ENCODE measurements at regions not wholly inside any gene's neighbourhood (a gene's known extent, or its start where the extent isn't known, plus 50 kb on each side); places are given as distances from the start of the nearest gene placed in this dataset.
"Not testable (repeated sequence)": the region's sequence is repeated elsewhere in the genome, so short reads cannot be mapped to it uniquely, and the experiment has no call there.

DNA sequence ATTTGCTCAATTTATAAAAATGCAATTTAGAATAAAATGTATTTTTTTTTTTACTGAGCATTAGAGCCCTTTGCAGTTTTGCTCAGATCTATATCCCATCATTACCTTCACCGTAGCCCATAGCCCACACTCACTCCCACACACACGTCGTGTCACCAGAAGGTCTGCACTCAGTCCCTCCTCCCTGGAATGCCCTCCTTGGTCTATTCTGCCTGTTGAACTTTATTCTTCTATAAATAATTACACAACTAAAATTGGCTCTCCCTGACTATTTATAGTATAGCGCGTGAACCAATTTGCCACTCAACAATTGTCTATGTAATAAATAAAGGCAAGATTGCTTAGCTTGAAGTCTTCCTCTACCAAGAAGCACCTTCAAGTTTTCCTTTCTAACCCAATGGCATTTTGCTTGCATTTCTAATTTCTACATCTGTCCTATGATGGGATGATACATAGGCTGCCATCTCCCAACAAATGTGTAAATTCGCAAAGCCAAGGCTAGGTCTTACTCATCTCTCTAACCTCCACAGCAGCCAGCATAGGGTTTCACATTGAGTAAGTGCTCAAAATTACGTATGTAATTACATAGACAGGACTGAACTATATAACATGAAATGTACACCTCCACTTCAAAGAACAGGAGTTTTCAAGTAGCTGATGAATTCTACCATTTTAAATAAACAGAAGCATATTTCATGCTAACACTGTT, 172.0 kb upstream of the HES1 start:
- H3K27ac Mint-ChIP-seq: peak overlapping the region; percentile 97
- H3K9me3 Mint-ChIP-seq: no peaks in the 10 kb centered on the region
- peaks cover 32% of the 10 kb centered on the region for H3K4me1 Mint-ChIP-seq (ENCODE audit: low read depth)
- DNase-seq: peak; percentile 56 to 64
- peak overlapping the region; percentile 67 to 86 for H3K4me3 Mint-ChIP-seq
- H3K27me3 Mint-ChIP-seq (ENCODE audit: low read depth): peaks cover 72% of the 10 kb centered on the region
- peak; percentile 94 to 95 for ATAC-seq (replicated peaks in 1 of 2)
- no peaks in the 10 kb centered on the region for H3K36me3 Mint-ChIP-seq (ENCODE audit: insufficient read depth in 2 of 2)

DNA sequence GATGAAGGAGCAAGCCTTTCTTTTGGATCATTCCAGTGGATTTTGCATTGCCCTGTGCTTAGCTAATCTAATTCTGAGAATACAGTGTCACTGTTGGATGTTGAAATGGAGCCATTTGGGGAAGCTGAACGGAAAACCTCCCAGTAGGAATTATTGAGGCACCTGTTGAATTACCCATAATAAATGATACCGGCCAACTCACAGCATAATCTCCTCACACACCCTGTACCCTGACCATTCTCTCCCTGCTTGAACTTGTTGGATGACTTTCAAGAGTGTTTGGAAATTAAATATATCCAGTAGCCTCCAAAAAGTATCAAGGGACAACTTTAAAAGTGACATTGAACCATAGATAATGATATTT, 171.4 kb upstream of the HES1 start:
- Mint-ChIP-seq H3K9me3 (no peaks in the 10 kb centered on the region), H3K27ac (peak overlapping the region; percentile 97), H3K4me3 (peak overlapping the region; percentile 67 to 86), H3K36me3 (ENCODE audit: insufficient read depth in 2 of 2) (no peaks in the 10 kb centered on the region), H3K27me3 (ENCODE audit: low read depth) (peaks cover 71% of the 10 kb centered on the region), H3K4me1 (ENCODE audit: low read depth) (peaks cover 32% of the 10 kb centered on the region)
- ATAC-seq (replicated peaks in 1 of 2) (no peak), DNase-seq (no peak)

DNA sequence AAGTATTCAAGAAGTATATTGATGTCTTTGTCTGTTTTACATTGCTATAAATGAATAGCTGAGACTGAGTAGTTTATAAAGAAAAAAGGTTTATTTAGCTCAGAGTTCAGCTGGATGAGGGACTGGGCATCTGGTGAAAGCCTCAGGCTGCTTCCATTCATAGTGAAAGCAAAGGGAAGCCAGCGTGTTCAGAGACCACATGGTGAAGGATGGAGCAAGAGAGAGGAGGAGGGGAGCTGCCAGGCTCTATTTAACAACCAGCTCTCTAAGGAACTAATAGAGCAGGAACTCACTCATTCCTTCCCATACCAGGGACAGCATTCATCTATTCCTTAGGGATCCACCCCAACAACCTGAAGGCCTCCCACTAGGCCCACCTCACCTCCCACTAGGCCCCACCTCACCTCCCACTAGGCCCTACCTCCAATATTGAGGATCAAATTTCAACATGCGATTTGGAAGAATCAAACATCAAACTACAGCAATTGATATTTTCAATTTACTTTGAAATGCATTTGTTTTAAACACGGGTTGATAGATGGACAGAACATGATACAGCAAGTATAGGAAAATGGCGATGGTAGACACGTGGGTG, 167.5 kb upstream of the HES1 start:
- Mint-ChIP-seq H3K4me3 (no peak overlapping the region), H3K27ac (no peak overlapping the region), H3K27me3 (ENCODE audit: low read depth) (peaks cover 68% of the 10 kb centered on the region), H3K4me1 (ENCODE audit: low read depth) (peaks cover 51% of the 10 kb centered on the region), H3K9me3 (no peaks in the 10 kb centered on the region), H3K36me3 (ENCODE audit: insufficient read depth in 2 of 2) (no peaks in the 10 kb centered on the region)
- DNase-seq: no peak
- ATAC-seq (replicated peaks in 1 of 2): no peak

DNA sequence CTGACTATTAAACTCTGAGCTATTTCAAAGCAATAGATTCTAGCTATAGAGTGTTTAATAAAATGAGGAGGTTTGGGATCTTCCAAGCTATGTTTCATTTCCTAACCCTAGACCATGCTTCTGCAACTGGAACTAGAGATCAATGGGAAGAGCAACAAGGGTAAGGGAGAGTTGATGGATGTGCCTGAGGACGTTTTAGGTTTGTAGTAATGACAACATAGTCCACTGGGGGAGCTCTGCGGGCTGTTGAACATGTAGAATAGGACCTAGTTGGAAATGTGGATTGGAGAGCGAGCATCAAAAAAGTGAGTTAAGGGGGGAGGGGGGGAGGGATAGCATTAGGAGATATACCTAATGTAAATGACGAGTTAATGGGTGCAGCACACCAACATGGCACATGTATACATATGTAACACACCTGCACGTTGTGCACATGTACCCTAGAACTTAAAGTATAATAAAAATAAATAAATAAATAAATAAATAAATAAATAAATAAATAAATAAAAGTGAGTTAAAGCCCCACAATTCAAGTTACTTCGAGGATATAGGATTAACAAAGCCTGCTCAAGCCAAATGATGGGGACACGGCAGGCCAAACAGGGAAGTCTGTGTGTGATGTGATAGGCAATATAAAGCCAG, 165.7 kb upstream of the HES1 start:
- DNase-seq: peak; percentile 41 to 42
- not testable (repeated sequence) for H3K9me3 Mint-ChIP-seq; H3K27ac Mint-ChIP-seq; H3K36me3 Mint-ChIP-seq (ENCODE audit: insufficient read depth in 2 of 2)
- H3K4me3 Mint-ChIP-seq: peak overlapping the region; percentile 17 to 55
- peaks cover 33% of the 10 kb centered on the region for H3K4me1 Mint-ChIP-seq (ENCODE audit: low read depth)
- peak in 1 of 2 donors; percentile 66 for ATAC-seq (replicated peaks in 1 of 2)
- H3K27me3 Mint-ChIP-seq (ENCODE audit: low read depth): peaks cover 71% of the 10 kb centered on the region

DNA sequence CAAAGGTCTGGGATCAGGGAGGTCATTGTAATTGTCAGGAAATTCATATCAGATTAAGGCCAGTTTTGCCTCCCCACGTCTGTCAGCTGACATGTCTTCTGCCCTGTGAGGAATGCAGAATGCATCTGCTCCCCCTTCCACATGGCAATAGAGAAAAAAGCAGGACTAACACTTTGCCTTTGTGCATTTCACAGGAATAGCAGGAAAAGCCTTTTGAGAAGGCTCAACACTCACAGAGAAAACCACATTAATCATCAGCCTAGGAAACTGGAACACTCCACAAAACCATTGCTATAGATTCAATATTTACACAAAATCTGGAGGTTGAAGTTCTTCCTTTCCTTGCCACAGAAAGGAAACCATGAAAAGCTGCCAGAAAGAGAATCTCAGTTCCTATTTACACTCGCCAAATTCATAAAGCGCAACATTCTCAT, 165.2 kb upstream of the HES1 start:
- DNase-seq: no peak
- H3K27ac Mint-ChIP-seq: no peak overlapping the region
- peaks cover 66% of the 10 kb centered on the region for H3K27me3 Mint-ChIP-seq (ENCODE audit: low read depth)
- H3K36me3 Mint-ChIP-seq (ENCODE audit: insufficient read depth in 2 of 2): no peaks in the 10 kb centered on the region
- no peaks in the 10 kb centered on the region for H3K9me3 Mint-ChIP-seq
- H3K4me3 Mint-ChIP-seq: peak overlapping the region; percentile 54 to 55
- ATAC-seq (replicated peaks in 1 of 2): peak; percentile 15 to 29
- H3K4me1 Mint-ChIP-seq (ENCODE audit: low read depth): peaks cover 32% of the 10 kb centered on the region

DNA sequence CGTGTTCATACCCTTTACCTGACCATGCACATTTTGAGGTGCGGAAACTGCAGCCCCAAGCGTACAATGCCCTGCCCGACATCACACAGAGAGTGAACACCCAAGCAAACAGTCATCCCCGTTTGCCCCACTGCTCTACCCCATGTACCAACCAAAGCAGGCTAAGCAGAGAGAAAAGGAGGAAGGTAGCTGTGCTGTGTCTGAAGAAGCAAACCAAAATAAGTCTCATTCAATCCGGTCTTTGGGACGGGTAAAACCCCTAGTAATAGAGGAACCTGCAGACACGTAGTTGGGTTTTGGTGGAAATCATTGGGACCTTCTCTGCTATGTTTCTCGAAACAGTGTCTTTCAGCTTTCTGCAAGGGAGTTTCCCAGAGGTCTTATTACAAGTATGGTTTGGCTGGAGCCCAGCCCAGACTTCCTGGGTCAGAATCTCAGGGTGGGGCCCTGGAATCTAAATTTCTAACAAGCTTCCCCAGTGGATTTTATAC, 164.6 kb upstream of the HES1 start:
- DNase-seq: peak; percentile 10 to 12
- peaks cover 61% of the 10 kb centered on the region for H3K27me3 Mint-ChIP-seq (ENCODE audit: low read depth)
- H3K27ac Mint-ChIP-seq: no peak overlapping the region

DNA sequence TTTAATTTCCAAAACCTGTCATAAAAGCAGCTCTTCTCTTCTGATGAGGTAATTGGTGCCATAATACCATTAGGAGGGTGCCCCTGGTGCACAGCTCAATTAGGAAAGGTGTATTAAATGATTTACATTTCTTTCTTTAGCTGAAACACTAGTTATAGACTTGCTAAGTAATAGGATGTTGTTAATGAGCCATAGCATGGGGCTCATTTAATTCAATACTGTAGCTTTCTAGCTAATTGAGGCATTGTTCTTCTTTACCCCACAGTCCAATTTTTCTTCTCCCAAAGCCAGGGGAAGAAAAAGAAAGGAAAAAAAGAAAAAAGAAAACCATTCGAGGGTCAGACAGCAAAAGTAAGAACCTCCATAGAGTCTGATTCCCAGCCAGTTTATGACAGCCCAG, 164.0 kb upstream of the HES1 start:
- no peaks in the 10 kb centered on the region for H3K9me3 Mint-ChIP-seq
- ATAC-seq (replicated peaks in 1 of 2) (no peak), DNase-seq (no peak)
- H3K27me3 Mint-ChIP-seq (ENCODE audit: low read depth): peaks cover 54% of the 10 kb centered on the region
- H3K4me1 Mint-ChIP-seq (ENCODE audit: low read depth): peaks cover 32% of the 10 kb centered on the region
- H3K4me3 Mint-ChIP-seq: no peak overlapping the region
- H3K27ac Mint-ChIP-seq: no peak overlapping the region
- H3K36me3 Mint-ChIP-seq (ENCODE audit: insufficient read depth in 2 of 2): no peaks in the 10 kb centered on the region

More for the DNA sequence above, 164.6 kb upstream of the HES1 start:
- H3K9me3 Mint-ChIP-seq: no peaks in the 10 kb centered on the region
- ATAC-seq (replicated peaks in 1 of 2): peak; percentile 83 to 85
- peaks cover 32% of the 10 kb centered on the region for H3K4me1 Mint-ChIP-seq (ENCODE audit: low read depth)
- peak overlapping the region; percentile 54 to 55 for H3K4me3 Mint-ChIP-seq
- H3K36me3 Mint-ChIP-seq (ENCODE audit: insufficient read depth in 2 of 2): no peaks in the 10 kb centered on the region

DNA sequence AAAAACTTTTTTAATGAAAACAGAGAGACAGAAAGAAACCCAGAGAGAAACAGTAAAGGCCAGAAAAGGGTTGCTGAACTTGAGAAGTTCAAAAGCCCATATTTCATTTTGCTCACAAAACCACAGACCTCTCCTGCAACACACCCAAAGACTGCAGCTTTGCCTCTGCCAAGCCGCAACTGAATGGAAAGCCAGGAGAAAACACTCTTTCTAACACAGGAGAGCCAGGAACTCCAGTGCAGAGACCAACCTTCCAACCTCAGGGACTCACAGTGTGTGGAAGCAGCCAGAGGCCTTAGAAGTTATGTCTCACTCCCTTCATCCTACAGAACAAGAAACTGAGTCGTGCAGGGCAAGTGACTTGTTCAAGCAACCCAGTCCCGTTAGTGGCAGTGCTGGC, 163.1 kb upstream of the HES1 start:
- no peaks in the 10 kb centered on the region for H3K9me3 Mint-ChIP-seq
- H3K4me3 Mint-ChIP-seq: no peak overlapping the region
- H3K27me3 Mint-ChIP-seq (ENCODE audit: low read depth): peaks cover 51% of the 10 kb centered on the region
- no peak overlapping the region for H3K27ac Mint-ChIP-seq
- ATAC-seq (replicated peaks in 1 of 2) (no peak), DNase-seq (no peak)
- H3K36me3 Mint-ChIP-seq (ENCODE audit: insufficient read depth in 2 of 2): no peaks in the 10 kb centered on the region
- H3K4me1 Mint-ChIP-seq (ENCODE audit: low read depth): peaks cover 32% of the 10 kb centered on the region

DNA sequence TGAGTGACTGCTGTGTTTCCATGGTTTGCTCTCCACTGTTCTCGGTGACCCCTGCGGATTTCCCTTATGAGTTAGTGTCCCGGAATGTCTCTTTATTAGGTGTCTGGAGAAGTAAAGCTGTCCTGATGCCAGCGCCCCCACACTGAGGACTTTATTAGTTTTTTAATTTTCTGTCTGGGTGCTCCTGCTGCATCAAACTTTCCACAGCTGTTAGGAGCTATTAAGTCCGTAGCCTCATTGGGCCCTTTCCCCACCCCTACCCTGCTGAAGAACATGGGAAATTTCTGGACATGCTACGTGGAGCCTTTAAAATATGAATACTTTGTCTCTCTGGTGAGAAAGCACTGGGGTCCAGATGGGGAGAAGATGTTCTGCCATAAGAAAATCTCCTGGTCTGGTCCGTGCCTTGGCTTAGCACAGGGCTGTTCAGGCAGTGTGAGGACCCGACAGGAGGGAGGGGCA, 161.7 kb upstream of the HES1 start:
- no peaks in the 10 kb centered on the region for H3K36me3 Mint-ChIP-seq (ENCODE audit: insufficient read depth in 2 of 2)
- ATAC-seq (replicated peaks in 1 of 2) (no peak), DNase-seq (no peak)
- no peaks in the 10 kb centered on the region for H3K9me3 Mint-ChIP-seq
- H3K27ac Mint-ChIP-seq: no peak overlapping the region
- peaks cover 32% of the 10 kb centered on the region for H3K4me1 Mint-ChIP-seq (ENCODE audit: low read depth)
- H3K4me3 Mint-ChIP-seq: no peak overlapping the region
- peaks cover 42% of the 10 kb centered on the region for H3K27me3 Mint-ChIP-seq (ENCODE audit: low read depth)

DNA sequence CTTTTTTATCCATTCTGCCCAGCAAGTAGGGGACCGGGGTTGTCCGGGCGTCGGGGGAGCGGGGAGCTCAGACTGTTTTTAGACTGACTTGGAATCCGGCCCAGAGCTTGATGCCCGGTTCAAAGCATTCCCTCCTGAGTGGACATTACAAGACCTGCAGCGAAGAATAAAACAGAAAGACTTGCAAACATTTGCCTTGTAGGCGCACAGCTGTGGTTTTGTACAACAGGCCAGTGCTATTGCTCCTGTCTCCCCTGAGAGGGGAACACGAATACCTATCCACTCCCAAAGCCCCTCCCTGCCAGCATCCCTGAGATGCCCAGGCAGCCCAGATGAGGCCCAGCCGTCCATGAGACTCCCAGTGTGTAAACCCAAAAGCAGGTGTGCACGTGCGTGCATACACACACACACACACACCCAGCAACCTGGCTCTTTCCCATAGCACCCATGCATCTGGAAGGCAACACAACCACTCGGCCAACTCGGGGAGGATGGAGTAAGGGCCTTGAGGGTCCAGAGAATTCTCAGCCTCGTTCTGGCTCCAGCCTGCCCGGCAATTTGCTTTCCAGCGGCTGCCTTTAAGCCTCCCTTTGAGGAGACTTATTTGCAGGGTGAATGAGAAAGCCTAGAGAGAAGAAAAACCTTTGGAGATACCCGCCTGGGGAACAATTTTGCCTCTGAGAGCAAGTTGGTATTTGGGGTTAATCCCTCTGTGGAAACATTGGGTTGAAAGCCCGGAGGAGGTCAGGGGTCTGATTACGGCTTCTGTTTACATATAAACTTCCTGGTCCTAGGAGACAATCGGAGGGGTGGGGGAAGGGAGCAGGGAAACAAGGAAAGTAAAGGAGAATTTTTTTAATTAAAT, 161.0 kb upstream of the HES1 start:
- Mint-ChIP-seq H3K4me1 (ENCODE audit: low read depth) (peaks cover 31% of the 10 kb centered on the region), H3K27me3 (ENCODE audit: low read depth) (peaks cover 39% of the 10 kb centered on the region), H3K4me3 (no peak overlapping the region)

DNA sequence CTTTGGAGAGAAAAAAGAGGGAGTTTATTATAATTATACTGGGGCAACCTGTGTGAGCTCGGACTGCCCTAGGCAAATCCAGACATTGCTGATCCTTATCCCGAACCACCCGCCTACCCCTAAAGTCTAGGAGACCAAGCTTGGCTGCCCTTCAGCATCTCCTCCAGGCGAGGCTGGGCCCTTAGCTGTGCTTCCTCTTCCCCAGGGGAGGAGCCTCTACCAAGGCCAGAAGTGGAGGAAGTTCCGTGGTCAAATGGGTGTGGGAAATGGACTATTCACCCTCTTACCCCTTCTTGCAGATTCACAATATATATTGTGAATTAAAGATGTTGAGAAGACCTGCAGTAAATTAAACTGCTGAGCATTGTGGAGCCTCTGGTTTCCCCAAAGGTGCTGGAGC, 158.3 kb upstream of the HES1 start:
- Mint-ChIP-seq H3K4me3 (no peak overlapping the region), H3K4me1 (ENCODE audit: low read depth) (peaks cover 5% of the 10 kb centered on the region), H3K27me3 (ENCODE audit: low read depth) (peaks cover 25% of the 10 kb centered on the region), H3K36me3 (ENCODE audit: insufficient read depth in 2 of 2) (no peaks in the 10 kb centered on the region), H3K9me3 (no peaks in the 10 kb centered on the region), H3K27ac (no peak overlapping the region)
- ATAC-seq (replicated peaks in 1 of 2): no peak
- DNase-seq: no peak

More for the DNA sequence above, 161.0 kb upstream of the HES1 start:
- ATAC-seq (replicated peaks in 1 of 2): no peak
- Mint-ChIP-seq H3K27ac (no peak overlapping the region), H3K9me3 (no peaks in the 10 kb centered on the region), H3K36me3 (ENCODE audit: insufficient read depth in 2 of 2) (no peaks in the 10 kb centered on the region)
- DNase-seq: no peak

DNA sequence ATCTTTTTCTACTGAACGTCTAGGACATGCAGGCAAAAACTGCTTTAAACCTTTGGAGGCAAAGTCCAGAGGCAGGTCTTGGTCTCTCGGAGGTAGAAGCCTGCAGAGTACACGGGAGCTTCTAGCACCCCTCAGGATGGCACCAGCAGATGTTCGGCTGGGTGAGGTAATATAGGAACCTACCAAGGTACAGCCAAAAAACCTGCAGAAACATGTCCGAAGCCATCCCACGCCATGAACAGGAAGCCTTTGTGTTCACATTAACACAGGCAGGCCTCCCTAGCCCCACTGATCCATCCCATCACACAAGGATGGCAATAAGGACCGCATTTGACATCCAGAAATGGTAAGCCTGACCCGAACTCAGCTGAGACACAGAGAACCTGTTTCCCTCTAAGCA, 157.9 kb upstream of the HES1 start:
- DNase-seq: no peak
- peaks cover 22% of the 10 kb centered on the region for H3K27me3 Mint-ChIP-seq (ENCODE audit: low read depth)
- H3K4me1 Mint-ChIP-seq (ENCODE audit: low read depth): peaks cover 1% of the 10 kb centered on the region
- no peaks in the 10 kb centered on the region for H3K36me3 Mint-ChIP-seq (ENCODE audit: insufficient read depth in 2 of 2)
- no peak for ATAC-seq (replicated peaks in 1 of 2)
- no peak overlapping the region for H3K27ac Mint-ChIP-seq
- no peak overlapping the region for H3K4me3 Mint-ChIP-seq
- H3K9me3 Mint-ChIP-seq: no peaks in the 10 kb centered on the region

DNA sequence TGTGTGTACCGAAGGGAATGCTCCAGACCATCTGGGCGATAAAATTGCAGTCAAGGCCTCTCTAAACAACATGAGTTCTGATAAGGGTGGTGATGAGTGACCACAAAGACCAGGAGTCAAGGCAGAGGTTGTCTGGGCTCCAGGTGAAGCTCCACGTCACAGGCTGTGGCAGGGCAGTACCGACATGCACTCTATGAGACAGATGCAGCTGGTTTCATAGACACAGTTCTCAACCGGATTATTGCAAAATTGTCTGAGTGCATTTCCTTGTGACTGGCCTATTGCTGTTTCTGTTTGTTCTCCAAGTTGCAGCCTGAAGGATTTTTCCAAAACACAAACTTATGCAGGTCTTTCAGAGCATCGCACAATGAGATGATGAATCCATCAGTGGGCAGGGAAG, 157.5 kb upstream of the HES1 start:
- H3K4me3 Mint-ChIP-seq: no peak overlapping the region
- no peaks in the 10 kb centered on the region for H3K4me1 Mint-ChIP-seq (ENCODE audit: low read depth)
- DNase-seq (no peak), ATAC-seq (replicated peaks in 1 of 2) (no peak)
- H3K27ac Mint-ChIP-seq: no peak overlapping the region
- H3K36me3 Mint-ChIP-seq (ENCODE audit: insufficient read depth in 2 of 2): no peaks in the 10 kb centered on the region
- H3K9me3 Mint-ChIP-seq: no peaks in the 10 kb centered on the region
- peaks cover 18% of the 10 kb centered on the region for H3K27me3 Mint-ChIP-seq (ENCODE audit: low read depth)

All from activated T-cell treated with anti-CD3 and anti-CD28 coated beads, Interleukin-2, amount 50 U/mL, for 72 hours (primary cell).